AG04450 (cell line): ENCODE measurements at regions not wholly inside any gene's neighbourhood (a gene's known extent, or its start where the extent isn't known, plus 50 kb on each side); places are given as distances from the start of the nearest gene placed in this dataset.
"Not testable (repeated sequence)": the region's sequence is repeated elsewhere in the genome, so short reads cannot be mapped to it uniquely, and the experiment has no call there.

ENCODE experiments used
- CTCF ChIA-PET: fragments of 300-600, 350-600 bp; formaldehyde crosslinking; extraction: SDS; loops from one replicate; lab custom pipeline; 2022; ENCODE audit warnings: antibody characterized with exemption, inconsistent platforms; lab: Charles Lee
- POLR2A ChIA-PET: fragments of 350-600 bp; formaldehyde crosslinking; extraction: SDS; loops from one replicate; lab custom pipeline; 2021; ENCODE audit warnings: antibody characterized with exemption, inconsistent platforms; lab: Yijun Ruan, JAX
- DNase-seq: peaks from one replicate; pipeline ENCODE4 v3.0.0-alpha.2; 2011; ENCODE audit warnings: low read depth, low spot score
- H3K27ac ChIP-seq: one replicate; pipeline ENCODE4 v1.5.1; 2012; ENCODE audit warnings: low read depth, low read length, control low read depth
- H3K27me3 ChIP-seq: one replicate; pipeline ENCODE4 v1.6.0; 2012; ENCODE audit warnings: low read length; ENCODE audit not compliant: control insufficient read depth, insufficient read depth
- H3K4me3 ChIP-seq: 2 replicates; pipeline ENCODE4 v1.5.1; 2011; ENCODE audit warnings: mild to moderate bottlenecking, low read depth, low read length, control low read depth
- H3K9me3 ChIP-seq: 2 replicates; pipeline ENCODE4 v1.5.1; 2012; ENCODE audit warnings: low read length; ENCODE audit not compliant: control insufficient read depth, insufficient read depth
- CTCF ChIP-seq: IDR thresholded peaks from 2 replicates; pipeline ENCODE4 v1.5.1; 2011; ENCODE audit warnings: low read depth, low read length, control low read depth, inconsistent platforms

- no peak for DNase-seq
- ChIA-PET POLR2A (no interaction called here), CTCF (interaction anchor here (0.6 to 3.1 kb wide), 22 partner anchors 8 to 799 kb away, joined by 3 to 59 read pairs (median 4); partner anchors contain the start of gene KCTD12)
- H3K27ac ChIP-seq, result no peak overlapping the region
- no peak overlapping the region for H3K4me3 ChIP-seq
- H3K27me3 ChIP-seq, result peaks cover 3% of the 10 kb centered on the region
- TF ChIP-seq CTCF, result no peak
- H3K9me3 ChIP-seq, result no peaks in the 10 kb centered on the region
Observed at GRCh38 chr13:76668716-76669115, 217.5 kb downstream of the KCTD12 start.

- no peak for DNase-seq
- no peak overlapping the region for H3K4me3 ChIP-seq
- ChIA-PET POLR2A (no interaction called here), CTCF (interaction anchor here (0.6 to 3.1 kb wide), 26 partner anchors 9 to 798 kb away, joined by 3 to 59 read pairs (median 3); partner anchors contain the start of gene KCTD12)
- H3K9me3 ChIP-seq, result no peaks in the 10 kb centered on the region
- no peak overlapping the region for H3K27ac ChIP-seq
- TF ChIP-seq CTCF, result no peak
- peaks cover 3% of the 10 kb centered on the region for H3K27me3 ChIP-seq
Observed at GRCh38 chr13:76668141-76668540, 218.1 kb downstream of the KCTD12 start.

GRCh38 chr13:76667551-76667950 is 218.7 kb downstream of the KCTD12 start:
- CTCF ChIA-PET, result interaction anchor here (0.6 to 3.1 kb wide), 23 partner anchors 9 to 798 kb away, joined by 3 to 59 read pairs (median 3); partner anchors contain the start of gene KCTD12

DNA sequence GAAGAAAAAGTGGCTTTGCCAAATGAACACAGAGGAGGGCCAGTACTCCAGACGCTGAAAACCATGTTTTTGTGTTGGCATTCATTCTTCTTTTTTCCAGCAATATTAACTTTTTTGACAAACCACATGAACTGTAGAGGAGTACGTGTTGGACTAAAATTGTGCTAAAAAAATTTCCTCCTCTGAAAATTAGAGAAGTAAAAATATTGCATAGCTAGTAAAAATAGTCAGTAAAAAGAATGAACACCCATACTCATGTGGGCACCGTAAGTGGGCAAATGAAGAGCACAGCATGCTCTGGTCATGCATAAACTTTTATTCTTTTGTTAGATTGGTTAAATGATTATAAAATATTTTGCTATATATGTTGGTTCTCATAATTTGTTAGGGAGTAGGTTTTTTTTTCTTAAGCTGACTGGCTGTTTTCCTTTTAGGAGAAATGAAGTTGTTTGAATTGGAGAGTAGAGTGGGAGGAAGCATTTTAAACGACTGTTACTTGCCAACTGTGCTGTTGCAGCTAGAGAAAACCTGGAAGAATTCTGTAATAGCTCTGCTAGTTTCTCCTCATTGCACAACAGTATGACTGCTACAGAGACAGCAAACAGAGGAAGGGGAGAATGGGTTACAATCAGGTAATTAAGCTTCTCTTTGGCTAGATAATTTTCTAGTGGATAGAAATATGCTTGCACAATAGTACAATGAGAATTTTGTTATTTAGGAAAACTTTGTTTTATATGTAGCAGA is 222.4 kb downstream of the KCTD12 start:
- H3K27ac ChIP-seq, result no peak overlapping the region
- no peak for TF ChIP-seq CTCF
- CTCF ChIA-PET, result no interaction called here
- no peaks in the 10 kb centered on the region for H3K9me3 ChIP-seq
- H3K4me3 ChIP-seq, result no peak overlapping the region
- H3K27me3 ChIP-seq, result peaks cover 3% of the 10 kb centered on the region
- DNase-seq, result no peak
- POLR2A ChIA-PET, result interaction anchor here (0.6 kb wide), 1 partner anchor 623 kb away, joined by 5 read pairs; no protein-coding TSS in a partner anchor

More at GRCh38 chr13:76667551-76667950, 218.7 kb downstream of the KCTD12 start:
- Histone ChIP-seq H3K9me3 (no peaks in the 10 kb centered on the region), H3K27me3 (peaks cover 3% of the 10 kb centered on the region), H3K4me3 (no peak overlapping the region), H3K27ac (no peak overlapping the region)
- peak; percentile 63 for TF ChIP-seq CTCF
- DNase-seq, result peak; percentile 29
- POLR2A ChIA-PET, result no interaction called here

DNA sequence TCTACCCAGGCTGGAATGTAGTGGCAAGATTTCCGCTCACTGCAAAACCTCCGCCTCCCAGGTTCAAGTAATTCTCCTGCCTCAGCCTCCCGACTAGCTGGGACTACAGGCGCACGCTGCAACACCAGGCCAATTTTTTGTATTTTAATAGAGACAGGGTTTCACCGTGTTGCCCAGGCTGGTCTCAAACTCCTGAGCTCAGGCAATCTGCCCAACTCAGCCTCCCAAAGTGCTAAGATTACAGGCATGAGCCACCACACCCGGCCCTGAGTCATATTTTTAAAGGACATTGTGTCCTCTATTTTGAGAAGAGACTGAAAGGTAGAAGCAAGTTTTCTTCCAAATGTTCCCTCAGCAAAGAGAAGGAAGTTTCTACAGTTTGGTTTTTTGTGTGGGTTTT is 227.1 kb downstream of the KCTD12 start:
- POLR2A ChIA-PET, H3K27me3 ChIP-seq, H3K9me3 ChIP-seq, H3K4me3 ChIP-seq, H3K27ac ChIP-seq, DNase-seq, CTCF ChIA-PET: not testable (repeated sequence)
